Heart left ventricle (tissue), 16 donors: ENCODE measurements at regions not wholly inside any gene's neighbourhood (a gene's known extent, or its start where the extent isn't known, plus 50 kb on each side); places are given as distances from the start of the nearest gene placed in this dataset.

Experiments used
- ATAC-seq, 4 donors: fragments of 200-7000 bp; cut with Tn5 transposase; one replicate each; pipeline ENCODE4 v1.9.1; 2020 to 2022; ENCODE audit warnings: moderate library complexity in 4 of 4, mild to moderate bottlenecking in 3 of 4, moderate number of reproducible peaks in 1 of 4
- DNase-seq, 5 donors: peaks; one replicate each; pipeline ENCODE4 v3.0.0-alpha.2; 2020
- H3K27ac ChIP-seq, 12 donors: fragments of 200-600 bp; sonication (generic) in 4 of 12; one replicate each; pipeline versions ENCODE4 v1.5.0 to v1.8.0; 2016 to 2022; ENCODE audit warnings: mild to moderate bottlenecking in 2 of 12
- H3K27me3 ChIP-seq, 9 donors: fragments of 200-600 bp; sonication (generic) in 2 of 9; one replicate each; pipeline versions ENCODE4 v1.5.1 to v1.8.0; 2016 to 2022; ENCODE audit warnings: mild to moderate bottlenecking in 3 of 9
- H3K36me3 ChIP-seq, 9 donors: fragments of 200-600 bp; sonication (generic) in 2 of 9; one replicate each; pipeline versions ENCODE4 v1.5.0 to v1.8.0; 2018 to 2022; ENCODE audit warnings: mild to moderate bottlenecking in 2 of 9
- H3K4me1 ChIP-seq, 12 donors: fragments of 200-600 bp; sonication (generic) in 4 of 12; one replicate each; pipeline versions ENCODE4 v1.5.0 to v1.8.0; 2016 to 2022; ENCODE audit warnings: mild to moderate bottlenecking in 3 of 12
- H3K4me3 ChIP-seq, 12 donors: fragments of 200-600 bp; sonication (generic) in 4 of 12; one replicate each; pipeline versions ENCODE4 v1.5.0 to v1.8.0; 2017 to 2022; ENCODE audit warnings: mild to moderate bottlenecking in 9 of 12, moderate library complexity in 4 of 12
- H3K9me3 ChIP-seq, 12 donors: fragments of 200-600 bp; sonication (generic) in 4 of 12; one replicate each; pipeline versions ENCODE4 v1.5.0 to v1.8.0; 2016 to 2022; ENCODE audit warnings: mild to moderate bottlenecking in 1 of 12
- CTCF ChIP-seq, 12 donors: fragments of 200-600 bp; sonication (generic) in 4 of 12; IDR thresholded peaks; one replicate each; pipeline versions ENCODE4 v1.5.0 to v1.8.0; 2018 to 2022; ENCODE audit warnings: antibody characterized with exemption in 12 of 12, mild to moderate bottlenecking in 5 of 12
- POLR2A ChIP-seq, 2 donors: fragments of 450-650 bp; IDR thresholded peaks; one replicate each; pipeline ENCODE4 v1.6.1; 2017; ENCODE audit warnings: antibody characterized with exemption in 2 of 2, mild to moderate bottlenecking in 2 of 2, moderate library complexity in 2 of 2
- WGBS, 4 donors: extraction: QIAGEN DNeasy Blood & Tissue Kit in 2 of 4; methylation state at CpG; one replicate each; pipeline versions ENCODE4 v1.1.5 to v1.1.7; 2013 to 2018; 5-methylcytosine and 5-hydroxymethylcytosine counted together
- intact Hi-C, 10 donors: fragments of 100-400 bp; cut with DNase I; formaldehyde crosslinking; loops; one replicate each; pipeline versions ENCODE4 v1.11.1 to v1.14.2; 2022
- donor health status: ischemic (EF 13 %, LVEDD 7.1; RV severe dilation, severe dysfunction).
- donor health status: healthy with polysubstance abuse.
- donor health status: DM: no; HTN: yes; CAD: no.
- donor health status: DM: no; HTN: no; CAD: no.
- donor health status: ischemic (EF 25% LVEDD 6.9; RV normal size, moderate dysfunction).
- donor health status: ischemic (EF 25% LVEDD 5.7; RV mildly dilated, moderate dysfunction).
- donor health status: healthy.
- donor health status: DM: yes; HTN: yes; CAD: no.
- donor health status: ischemic (EF 35%, LVEDD 5.7; RV mildly dilated, moderate dysfunction).
- donor health status: nonischemic (EF 11% LVEDD 7.7; RV severe dilation, severe dysfunction).
- donor health status: DM: yes; HTN: yes; CAD: no.
- donor health status: PGD.
- donor health status: ischemic (EF 29% LVEDD 5.4; RV normal size, mild dysfunction).
- donor health status: nonischemic (EF 23%, LVEDD 6.1; RV moderate dilation, normal function).

GRCh38 chr6:44681761-44682160 is 294.3 kb downstream of the CDC5L start:
- H3K9me3 ChIP-seq = peaks cover 0 to 7% (median 0%) of the 10 kb centered on the region in 12 donors
- ATAC-seq (no peak), DNase-seq (no peak)
- intact Hi-C loops = no loop called here
- no peaks in the 10 kb centered on the region for H3K27me3 ChIP-seq
- 62 to 73% (median 67%) methylated on average over 10 of the region's 10 CpGs for WGBS, 4 donors
- TF ChIP-seq CTCF (IDR thresholded peaks at IDR 0.05) = no peak
- H3K27ac ChIP-seq = no peak overlapping the region
- no peak overlapping the region for H3K4me3 ChIP-seq
- H3K36me3 ChIP-seq = no peaks in the 10 kb centered on the region
- H3K4me1 ChIP-seq = no peaks in the 10 kb centered on the region

GRCh38 chr6:44682280-44682679 is 294.8 kb downstream of the CDC5L start:
- intact Hi-C loops = no loop called here
- ATAC-seq = no peak

GRCh38 chr6:44682987-44683779 is 295.7 kb downstream of the CDC5L start:
- 84 to 91% (median 88%) methylated on average over 13 of the region's 13 CpGs for WGBS, 4 donors
- Histone ChIP-seq H3K27ac (no peak overlapping the region), H3K4me1 (no peaks in the 10 kb centered on the region), H3K9me3 (peaks cover 0 to 21% (median 4%) of the 10 kb centered on the region in 12 donors), H3K4me3 (no peak overlapping the region), H3K36me3 (no peaks in the 10 kb centered on the region), H3K27me3 (no peaks in the 10 kb centered on the region)
- TF ChIP-seq POLR2A (IDR thresholded peaks at IDR 0.05) = no peak
- no peak for TF ChIP-seq CTCF (IDR thresholded peaks at IDR 0.05)
- no peak for ATAC-seq
- no peak for DNase-seq
- intact Hi-C loops = no loop called here

More at GRCh38 chr6:44682280-44682679, 294.8 kb downstream of the CDC5L start:
- Histone ChIP-seq H3K4me3 (no peak overlapping the region), H3K27me3 (no peaks in the 10 kb centered on the region), H3K9me3 (peaks cover 0 to 12% (median 0%) of the 10 kb centered on the region in 12 donors), H3K36me3 (no peaks in the 10 kb centered on the region), H3K27ac (no peak overlapping the region), H3K4me1 (no peaks in the 10 kb centered on the region)
- TF ChIP-seq POLR2A (IDR thresholded peaks at IDR 0.05) = no peak
- TF ChIP-seq CTCF (IDR thresholded peaks at IDR 0.05) = no peak
- 74 to 81% (median 76%) methylated on average over 6 of the region's 6 CpGs for WGBS, 4 donors
- no peak for DNase-seq

DNA sequence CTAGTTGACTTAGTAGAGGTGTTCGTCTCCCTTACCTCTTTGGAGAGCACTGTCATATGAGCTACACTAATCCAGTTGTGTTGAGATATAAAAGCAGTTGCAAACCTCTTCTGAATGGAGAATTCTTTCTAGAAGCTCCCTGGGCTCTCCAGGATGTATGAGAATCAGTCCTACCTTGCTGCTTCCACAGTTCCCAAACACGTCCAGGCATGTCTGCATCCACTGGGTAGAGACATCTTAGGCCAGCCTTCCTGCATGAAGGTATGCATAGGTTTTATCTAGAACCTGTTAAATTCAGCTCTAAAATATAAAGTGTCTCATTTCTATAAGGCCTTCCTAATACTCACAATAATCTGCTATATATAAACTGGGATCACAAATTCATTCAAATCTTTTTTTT is 297.7 kb downstream of the CDC5L start:
- H3K27me3 ChIP-seq = no peaks in the 10 kb centered on the region
- 80 to 100% (median 87%) methylated on average over 2 of the region's 2 CpGs for WGBS, 4 donors
- H3K4me1 ChIP-seq = no peaks in the 10 kb centered on the region
- no peak overlapping the region for H3K4me3 ChIP-seq
- TF ChIP-seq CTCF (IDR thresholded peaks at IDR 0.05) = no peak
- TF ChIP-seq POLR2A (IDR thresholded peaks at IDR 0.05) = no peak
- intact Hi-C loops = no loop called here
- no peak overlapping the region for H3K27ac ChIP-seq
- H3K36me3 ChIP-seq = no peaks in the 10 kb centered on the region
- no peak for DNase-seq
- peaks cover 0 to 28% (median 6%) of the 10 kb centered on the region in 12 donors for H3K9me3 ChIP-seq
- no peak for ATAC-seq
